GM21619 (cell line): ENCODE measurements at regions not wholly inside any gene's neighbourhood (a gene's known extent, or its start where the extent isn't known, plus 50 kb on each side); places are given as distances from the start of the nearest gene placed in this dataset.

Source experiments
- ATAC-seq: cut with Tn5 transposase; IDR thresholded peaks from one replicate; pipeline ENCODE4 v1.9.1; 2021; ENCODE audit not compliant: unreplicated experiment

- no peak for ATAC-seq
Observed at GRCh38 chr11:95586155-95586554, 203.4 kb downstream of the FAM76B start.

- no peak for ATAC-seq
Observed at GRCh38 chr11:95585752-95586077, 203.9 kb downstream of the FAM76B start.

GRCh38 chr11:95585069-95585751 is 204.4 kb downstream of the FAM76B start:
- no peak for ATAC-seq

GRCh38 chr11:95584589-95584988 is 205.0 kb downstream of the FAM76B start:
- ATAC-seq: no peak

GRCh38 chr11:95584180-95584579 is 205.4 kb downstream of the FAM76B start:
- ATAC-seq: no peak

GRCh38 chr11:95577716-95578460 is 211.7 kb downstream of the FAM76B start:
- no peak for ATAC-seq

GRCh38 chr11:95576146-95576845 is 213.3 kb downstream of the FAM76B start:
- ATAC-seq: no peak

- ATAC-seq: no peak
Observed at GRCh38 chr11:95575517-95575916, 214.1 kb downstream of the FAM76B start.

GRCh38 chr11:95571718-95572260 is 217.8 kb downstream of the FAM76B start:
- ATAC-seq: no peak

- ATAC-seq: no peak
Observed at GRCh38 chr11:95570845-95571244, 218.7 kb downstream of the FAM76B start.

- no peak for ATAC-seq
Observed at GRCh38 chr11:95569207-95569606, 220.4 kb downstream of the FAM76B start.

- no peak for ATAC-seq
Observed at GRCh38 chr11:95568281-95568680, 221.3 kb downstream of the FAM76B start.

- ATAC-seq: no peak
Observed at GRCh38 chr11:95567685-95568084, 221.9 kb downstream of the FAM76B start.

- ATAC-seq: no peak
Observed at GRCh38 chr11:95566211-95566610, 223.4 kb downstream of the FAM76B start.

GRCh38 chr11:95565724-95566141 is 223.8 kb downstream of the FAM76B start:
- ATAC-seq: no peak

GRCh38 chr11:95563859-95564258 is 225.7 kb downstream of the FAM76B start:
- ATAC-seq: no peak

GRCh38 chr11:95563173-95563572 is 226.4 kb downstream of the FAM76B start:
- ATAC-seq: no peak

- no peak for ATAC-seq
Observed at GRCh38 chr11:95562196-95562921, 227.2 kb downstream of the FAM76B start.

GRCh38 chr11:95559899-95560298 is 229.7 kb downstream of the FAM76B start:
- ATAC-seq: no peak

GRCh38 chr11:95557376-95557775 is 232.2 kb downstream of the FAM76B start:
- no peak for ATAC-seq
